IPS DF 6.9 (cell line): ENCODE measurements at regions not wholly inside any gene's neighbourhood (a gene's known extent, or its start where the extent isn't known, plus 50 kb on each side); places are given as distances from the start of the nearest gene placed in this dataset.

Source experiments
- DNase-seq: peaks from one replicate; pipeline ENCODE4 v3.0.0-alpha.2; 2013; ENCODE audit warnings: low read depth, low spot score
- H3K27ac ChIP-seq: one replicate; pipeline ENCODE4 v1.5.1; 2013; ENCODE audit warnings: low read length, control low read depth
- H3K27me3 ChIP-seq: 2 replicates; pipeline ENCODE4 v1.6.1; 2013; ENCODE audit warnings: mild to moderate bottlenecking, low read length; ENCODE audit not compliant: control insufficient read depth, insufficient read depth
- H3K36me3 ChIP-seq: 2 replicates; pipeline ENCODE4 v1.6.1; 2013; ENCODE audit warnings: low read length; ENCODE audit not compliant: control insufficient read depth, insufficient read depth
- H3K4me1 ChIP-seq: 2 replicates; pipeline ENCODE4 v1.6.1; 2013; ENCODE audit warnings: low read length; ENCODE audit not compliant: control insufficient read depth, insufficient read depth
- H3K4me3 ChIP-seq: 2 replicates; pipeline ENCODE4 v1.5.1; 2013; ENCODE audit warnings: mild to moderate bottlenecking, low read length
- H3K9me3 ChIP-seq: 2 replicates; pipeline ENCODE4 v1.6.1; 2013; ENCODE audit warnings: low read length, inconsistent platforms; ENCODE audit not compliant: control insufficient read depth, insufficient read depth
- WGBS: extraction: QIAGEN DNeasy Blood & Tissue Kit; methylation state at CpG from one replicate; pipeline ENCODE4 v1.1.7; 2013; ENCODE audit warnings: mixed read lengths, missing lambda C conversion rate; ENCODE audit not compliant: insufficient read length, insufficient coverage; 5-methylcytosine and 5-hydroxymethylcytosine counted together

DNA sequence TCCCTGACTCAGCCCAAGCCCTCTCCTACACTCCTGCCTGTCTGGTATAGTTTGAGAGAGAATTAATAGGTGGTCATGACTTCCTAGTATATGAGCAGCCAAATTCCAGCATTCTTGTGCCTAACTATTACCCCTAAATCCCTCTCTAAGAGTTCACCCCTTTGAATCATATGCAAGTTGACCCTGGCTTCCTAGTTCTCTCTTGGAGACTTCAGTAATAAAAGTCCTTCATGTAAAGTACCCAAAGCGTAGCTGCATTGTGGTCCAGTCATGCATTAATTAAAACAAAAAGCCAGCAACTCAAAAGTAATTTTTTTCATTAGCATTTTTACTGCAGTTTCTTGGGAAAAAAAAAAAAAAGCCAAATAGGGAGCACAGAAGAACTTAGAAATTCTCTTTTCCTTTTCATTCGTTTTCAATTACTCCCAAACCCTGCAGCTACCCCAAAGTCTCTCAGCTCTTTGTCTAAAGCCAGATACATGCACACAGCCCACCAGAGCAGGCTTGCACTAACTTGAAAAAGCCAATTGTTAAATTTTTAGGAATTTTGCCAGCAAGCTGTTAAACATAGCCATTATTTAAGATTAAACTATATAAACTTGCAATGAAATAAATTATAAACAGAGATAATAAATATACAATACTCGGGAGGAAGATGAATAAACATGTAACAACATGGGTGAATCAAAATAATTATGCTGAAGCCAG lies 50.1 kb upstream of the STT3B start:
- no peaks in the 10 kb centered on the region for H3K36me3 ChIP-seq
- no peaks in the 10 kb centered on the region for H3K27me3 ChIP-seq
- no CpG with 5 or more reads among the region's 3 CpGs for WGBS
- no peaks in the 10 kb centered on the region for H3K9me3 ChIP-seq
- no peak overlapping the region for H3K4me3 ChIP-seq
- no peaks in the 10 kb centered on the region for H3K4me1 ChIP-seq
- H3K27ac ChIP-seq = no peak overlapping the region
- no peak for DNase-seq
